Ishikawa (cell line): ENCODE measurements at regions not wholly inside any gene's neighbourhood (a gene's known extent, or its start where the extent isn't known, plus 50 kb on each side); places are given as distances from the start of the nearest gene placed in this dataset.

Experiments used
- CEBPB ChIP-seq: IDR thresholded peaks from 2 replicates; pipeline ENCODE4 v1.6.1; 2012
- CREB1 ChIP-seq: IDR thresholded peaks from 2 replicates; pipeline ENCODE4 v1.6.1; 2012; ENCODE audit warnings: low read depth
- FOXM1 ChIP-seq: IDR thresholded peaks from 2 replicates; pipeline ENCODE4 v1.6.1; 2012; ENCODE audit warnings: low read depth, borderline replicate concordance
- NFIC ChIP-seq: IDR thresholded peaks from 2 replicates; pipeline ENCODE4 v1.6.1; 2012
- RAD21 ChIP-seq: IDR thresholded peaks from 2 replicates; pipeline ENCODE4 v1.6.1; 2012; ENCODE audit warnings: low read depth
- TAF1 ChIP-seq: IDR thresholded peaks from 2 replicates; pipeline ENCODE4 v1.6.1; 2012; ENCODE audit warnings: low read depth, mild to moderate bottlenecking
- TEAD4 ChIP-seq: IDR thresholded peaks from 2 replicates; pipeline ENCODE4 v1.6.1; 2012
- YY1 ChIP-seq: IDR thresholded peaks from 2 replicates; pipeline ENCODE4 v1.6.1; 2012; ENCODE audit warnings: low read depth
- ZBTB7A ChIP-seq: IDR thresholded peaks from 2 replicates; pipeline ENCODE4 v1.6.1; 2012; ENCODE audit warnings: low read depth
- TF ChIP-seq, protein P1 (sequence below): IDR thresholded peaks from 2 replicates; pipeline ENCODE4 v1.6.1; 2012; ENCODE audit warnings: low read depth, mild to moderate bottlenecking
- TF ChIP-seq, protein P2 (sequence below): IDR thresholded peaks from 2 replicates; pipeline ENCODE4 v1.6.1; 2012
- TF ChIP-seq, protein P3 (sequence below): IDR thresholded peaks from 2 replicates; pipeline ENCODE4 v1.6.1; 2012

DNA sequence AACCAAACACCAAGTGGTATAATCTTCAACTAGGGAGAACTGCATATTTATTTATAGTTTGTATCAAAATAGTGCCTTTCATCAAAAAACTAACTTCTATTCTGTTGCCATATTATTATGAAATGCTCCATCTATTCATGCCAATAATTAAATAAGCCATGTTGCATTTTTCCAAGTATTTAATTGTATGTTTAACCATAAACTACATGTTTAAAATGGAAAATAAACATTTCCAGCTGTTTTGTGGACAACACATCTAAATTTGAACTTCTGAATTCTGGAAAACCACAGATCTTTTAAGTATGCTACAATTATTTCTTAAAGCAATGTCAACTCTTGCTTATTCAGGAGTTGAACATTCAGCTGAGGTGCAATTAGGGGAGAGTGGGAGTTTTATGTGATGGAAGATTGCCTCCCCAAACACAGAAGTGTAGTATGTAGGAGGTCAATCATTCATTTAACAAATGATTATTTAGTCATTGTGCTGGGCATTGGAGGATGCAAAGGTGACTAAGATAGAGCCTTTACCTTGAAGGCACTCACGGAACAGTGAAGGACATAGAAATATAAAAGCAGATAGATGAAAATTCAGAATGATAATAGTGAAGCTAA, 80.7 kb upstream of the PPP1R3C start:
- TF ChIP-seq CEBPB: no peak
- TF ChIP-seq, protein P1, sequence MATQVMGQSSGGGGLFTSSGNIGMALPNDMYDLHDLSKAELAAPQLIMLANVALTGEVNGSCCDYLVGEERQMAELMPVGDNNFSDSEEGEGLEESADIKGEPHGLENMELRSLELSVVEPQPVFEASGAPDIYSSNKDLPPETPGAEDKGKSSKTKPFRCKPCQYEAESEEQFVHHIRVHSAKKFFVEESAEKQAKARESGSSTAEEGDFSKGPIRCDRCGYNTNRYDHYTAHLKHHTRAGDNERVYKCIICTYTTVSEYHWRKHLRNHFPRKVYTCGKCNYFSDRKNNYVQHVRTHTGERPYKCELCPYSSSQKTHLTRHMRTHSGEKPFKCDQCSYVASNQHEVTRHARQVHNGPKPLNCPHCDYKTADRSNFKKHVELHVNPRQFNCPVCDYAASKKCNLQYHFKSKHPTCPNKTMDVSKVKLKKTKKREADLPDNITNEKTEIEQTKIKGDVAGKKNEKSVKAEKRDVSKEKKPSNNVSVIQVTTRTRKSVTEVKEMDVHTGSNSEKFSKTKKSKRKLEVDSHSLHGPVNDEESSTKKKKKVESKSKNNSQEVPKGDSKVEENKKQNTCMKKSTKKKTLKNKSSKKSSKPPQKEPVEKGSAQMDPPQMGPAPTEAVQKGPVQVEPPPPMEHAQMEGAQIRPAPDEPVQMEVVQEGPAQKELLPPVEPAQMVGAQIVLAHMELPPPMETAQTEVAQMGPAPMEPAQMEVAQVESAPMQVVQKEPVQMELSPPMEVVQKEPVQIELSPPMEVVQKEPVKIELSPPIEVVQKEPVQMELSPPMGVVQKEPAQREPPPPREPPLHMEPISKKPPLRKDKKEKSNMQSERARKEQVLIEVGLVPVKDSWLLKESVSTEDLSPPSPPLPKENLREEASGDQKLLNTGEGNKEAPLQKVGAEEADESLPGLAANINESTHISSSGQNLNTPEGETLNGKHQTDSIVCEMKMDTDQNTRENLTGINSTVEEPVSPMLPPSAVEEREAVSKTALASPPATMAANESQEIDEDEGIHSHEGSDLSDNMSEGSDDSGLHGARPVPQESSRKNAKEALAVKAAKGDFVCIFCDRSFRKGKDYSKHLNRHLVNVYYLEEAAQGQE: no peak
- TF ChIP-seq, protein P2, sequence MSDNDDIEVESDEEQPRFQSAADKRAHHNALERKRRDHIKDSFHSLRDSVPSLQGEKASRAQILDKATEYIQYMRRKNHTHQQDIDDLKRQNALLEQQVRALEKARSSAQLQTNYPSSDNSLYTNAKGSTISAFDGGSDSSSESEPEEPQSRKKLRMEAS: no peak
- no peak for TF ChIP-seq ZBTB7A
- no peak for TF ChIP-seq RAD21
- TF ChIP-seq YY1: no peak
- no peak for TF ChIP-seq TAF1
- TF ChIP-seq CREB1: no peak
- TF ChIP-seq, protein P3, sequence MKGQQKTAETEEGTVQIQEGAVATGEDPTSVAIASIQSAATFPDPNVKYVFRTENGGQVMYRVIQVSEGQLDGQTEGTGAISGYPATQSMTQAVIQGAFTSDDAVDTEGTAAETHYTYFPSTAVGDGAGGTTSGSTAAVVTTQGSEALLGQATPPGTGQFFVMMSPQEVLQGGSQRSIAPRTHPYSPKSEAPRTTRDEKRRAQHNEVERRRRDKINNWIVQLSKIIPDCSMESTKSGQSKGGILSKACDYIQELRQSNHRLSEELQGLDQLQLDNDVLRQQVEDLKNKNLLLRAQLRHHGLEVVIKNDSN: no peak
- no peak for TF ChIP-seq TEAD4
- no peak for TF ChIP-seq NFIC
- no peak for TF ChIP-seq FOXM1
